CD14-positive monocyte (primary cell): ENCODE measurements at regions not wholly inside any gene's neighbourhood (a gene's known extent, or its start where the extent isn't known, plus 50 kb on each side); places are given as distances from the start of the nearest gene placed in this dataset.

ENCODE experiments used
- DNase-seq, 3 donors: peaks; one replicate each; pipeline ENCODE4 v3.0.0-alpha.2; 2011 to 2022
- H2AFZ ChIP-seq: 2 replicates; pipeline ENCODE4 v1.6.0; 2012; ENCODE audit warnings: mild to moderate bottlenecking, low read depth, low read length, inconsistent platforms; ENCODE audit not compliant: insufficient read depth, poor library complexity, severe bottlenecking
- H3K27ac ChIP-seq, 2 donors: 1 replicate in 1 of 2; 2 replicates in 1 of 2; pipeline ENCODE4 v1.5.1; 2012 to 2013; ENCODE audit warnings: low read length in 2 of 2, control low read depth in 1 of 2, inconsistent platforms in 1 of 2, low read depth in 1 of 2, mild to moderate bottlenecking in 1 of 2
- H3K27me3 ChIP-seq, 2 donors: one replicate each; pipeline versions ENCODE4 v1.6.0 to v1.6.1; 2011 to 2013; ENCODE audit warnings: low read length in 2 of 2; ENCODE audit not compliant: control insufficient read depth in 2 of 2, insufficient read depth in 2 of 2
- H3K36me3 ChIP-seq, 2 donors: replicated peaks in 1 of 2; 1 replicate in 1 of 2; 2 replicates in 1 of 2; pipeline versions ENCODE4 v1.5.1 to v1.6.1; 2012 to 2013; ENCODE audit warnings: low read length in 2 of 2, control low read depth in 1 of 2, inconsistent platforms in 1 of 2, mild to moderate bottlenecking in 1 of 2; ENCODE audit not compliant: insufficient read depth in 2 of 2, control insufficient read depth in 1 of 2
- H3K4me1 ChIP-seq, 2 donors: 1 replicate in 1 of 2; 2 replicates in 1 of 2; pipeline versions ENCODE4 v1.5.1 to v1.6.1; 2012 to 2013; ENCODE audit warnings: low read length in 2 of 2, control low read depth in 1 of 2, inconsistent platforms in 1 of 2, mild to moderate bottlenecking in 1 of 2, moderate library complexity in 1 of 2; ENCODE audit not compliant: insufficient read depth in 2 of 2, control insufficient read depth in 1 of 2
- H3K4me2 ChIP-seq: replicated peaks from 2 replicates; pipeline ENCODE3; 2012; ENCODE audit warnings: low read length, moderate library complexity, mild to moderate bottlenecking; ENCODE audit not compliant: poor library complexity, severe bottlenecking; ENCODE audit errors: extremely low read depth
- H3K4me3 ChIP-seq, 3 experiments: fragments of 200-600 bp in 1 of 3; sonication (generic) in 1 of 3; replicated peaks in 1 of 3; 1 replicate in 2 of 3; 2 replicates in 1 of 3; pipeline ENCODE4 v1.5.1; 2011 to 2013; ENCODE audit warnings: low read length in 3 of 3, mild to moderate bottlenecking in 3 of 3, control low read depth in 2 of 3, low read depth in 2 of 3, inconsistent platforms in 1 of 3, moderate library complexity in 1 of 3
- H3K79me2 ChIP-seq: 2 replicates; pipeline ENCODE4 v1.6.0; 2012; ENCODE audit warnings: mild to moderate bottlenecking, control low read depth, inconsistent platforms, low read length, moderate library complexity; ENCODE audit not compliant: insufficient read depth
- H3K9ac ChIP-seq: 2 replicates; pipeline ENCODE4 v1.6.0; 2017; ENCODE audit warnings: low read length, mild to moderate bottlenecking; ENCODE audit not compliant: insufficient read depth, poor library complexity, severe bottlenecking
- H3K9me3 ChIP-seq, 2 donors: replicated peaks in 1 of 2; 1 replicate in 1 of 2; 2 replicates in 1 of 2; pipeline versions ENCODE4 v1.5.1 to v1.6.1; 2012 to 2013; ENCODE audit warnings: low read length in 2 of 2, control low read depth in 1 of 2; ENCODE audit not compliant: control insufficient read depth in 1 of 2, insufficient read depth in 1 of 2
- H4K20me1 ChIP-seq: 2 replicates; pipeline ENCODE4 v1.6.0; 2012; ENCODE audit warnings: mild to moderate bottlenecking, low read length, control low read depth, moderate library complexity; ENCODE audit not compliant: insufficient read depth
- H3K27ac Mint-ChIP-seq, 7 donors: one replicate each; pipeline ENCODE4 v1.8.0; 2020; ENCODE audit warnings: mild to moderate bottlenecking in 7 of 7, mixed read lengths in 7 of 7, moderate library complexity in 6 of 7, inconsistent platforms in 2 of 7
- H3K27me3 Mint-ChIP-seq, 3 donors: one replicate each; pipeline ENCODE4 v1.8.0; 2021 to 2022; ENCODE audit warnings: low read depth in 3 of 3, mild to moderate bottlenecking in 3 of 3, mixed read lengths in 3 of 3, moderate library complexity in 3 of 3, inconsistent platforms in 1 of 3
- H3K36me3 Mint-ChIP-seq, 2 donors: one replicate each; pipeline ENCODE4 v1.8.0; 2020; ENCODE audit warnings: mixed read lengths in 2 of 2, inconsistent platforms in 1 of 2, mild to moderate bottlenecking in 1 of 2
- H3K4me1 Mint-ChIP-seq: one replicate; pipeline ENCODE4 v1.8.0; 2020; ENCODE audit warnings: mild to moderate bottlenecking, mixed read lengths
- H3K4me3 Mint-ChIP-seq, 2 donors: one replicate each; pipeline ENCODE4 v1.8.0; 2020; ENCODE audit warnings: mild to moderate bottlenecking in 2 of 2, mixed read lengths in 2 of 2, moderate library complexity in 1 of 2
- H3K9me3 Mint-ChIP-seq, 7 donors: one replicate each; pipeline ENCODE4 v1.8.0; 2020 to 2022; ENCODE audit warnings: mixed read lengths in 7 of 7, mild to moderate bottlenecking in 6 of 7, moderate library complexity in 6 of 7, inconsistent platforms in 2 of 7
- WGBS: methylation state at CpG from one replicate; pipeline ENCODE4 v1.1.5; 2013; ENCODE audit warnings: missing lambda C conversion rate; ENCODE audit not compliant: insufficient coverage; 5-methylcytosine and 5-hydroxymethylcytosine counted together
- intact Hi-C, 2 donors: fragments of 100-400 bp; cut with micrococcal nuclease; formaldehyde crosslinking; loops; one replicate each; pipeline versions ENCODE4 v1.15.0 to v1.15.1; 2023
- TF ChIP-seq, protein P1 (sequence below): fragments of 200-600 bp; IDR thresholded peaks from one replicate; pipeline ENCODE4 v1.8.0; 2022; ENCODE audit warnings: antibody characterized with exemption, mild to moderate bottlenecking

DNA sequence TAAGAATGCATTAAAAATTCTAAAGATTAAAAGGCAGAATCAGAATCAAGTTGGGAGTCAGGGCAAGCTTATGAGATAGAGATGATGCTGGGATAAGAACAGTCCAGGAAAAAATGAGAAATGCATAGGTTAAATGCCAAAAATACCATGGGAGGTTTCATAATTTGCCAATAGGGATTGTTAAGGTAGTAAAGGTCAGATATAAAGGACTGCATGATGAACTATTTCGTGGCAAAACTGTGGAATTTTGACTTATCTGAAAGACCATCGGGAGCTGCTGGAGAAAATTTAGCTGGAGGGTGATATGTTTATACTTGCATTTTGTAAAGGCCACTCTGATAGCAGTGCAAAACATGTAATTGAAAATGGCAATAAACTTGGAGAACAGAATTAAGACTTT lies 1872.8 kb upstream of the ACO1 start:
- H3K36me3 Mint-ChIP-seq = no peaks in the 10 kb centered on the region
- intact Hi-C loops = no loop called here
- Histone ChIP-seq H3K36me3 (no peaks in the 10 kb centered on the region), H3K27ac (no peak overlapping the region), H3K9ac (no peak overlapping the region), H3K27me3 (no peaks in the 10 kb centered on the region), H3K79me2 (no peaks in the 10 kb centered on the region), H3K4me3 (no peak overlapping the region), H3K4me2 (no peak overlapping the region), H3K9me3 (peaks cover 0 to 4% of the 10 kb centered on the region in 2 donors), H4K20me1 (no peaks in the 10 kb centered on the region), H3K4me1 (no peaks in the 10 kb centered on the region), H2AFZ (no peak overlapping the region)
- no peaks in the 10 kb centered on the region for H3K4me1 Mint-ChIP-seq
- no peak overlapping the region for H3K27ac Mint-ChIP-seq
- 57% methylated on average over 1 of the region's 2 CpGs for WGBS
- DNase-seq = no peak
- H3K27me3 Mint-ChIP-seq = no peaks in the 10 kb centered on the region
- peaks cover 0 to 2% (median 0%) of the 10 kb centered on the region in 7 donors for H3K9me3 Mint-ChIP-seq
- no peak overlapping the region for H3K4me3 Mint-ChIP-seq
- TF ChIP-seq, protein P1, sequence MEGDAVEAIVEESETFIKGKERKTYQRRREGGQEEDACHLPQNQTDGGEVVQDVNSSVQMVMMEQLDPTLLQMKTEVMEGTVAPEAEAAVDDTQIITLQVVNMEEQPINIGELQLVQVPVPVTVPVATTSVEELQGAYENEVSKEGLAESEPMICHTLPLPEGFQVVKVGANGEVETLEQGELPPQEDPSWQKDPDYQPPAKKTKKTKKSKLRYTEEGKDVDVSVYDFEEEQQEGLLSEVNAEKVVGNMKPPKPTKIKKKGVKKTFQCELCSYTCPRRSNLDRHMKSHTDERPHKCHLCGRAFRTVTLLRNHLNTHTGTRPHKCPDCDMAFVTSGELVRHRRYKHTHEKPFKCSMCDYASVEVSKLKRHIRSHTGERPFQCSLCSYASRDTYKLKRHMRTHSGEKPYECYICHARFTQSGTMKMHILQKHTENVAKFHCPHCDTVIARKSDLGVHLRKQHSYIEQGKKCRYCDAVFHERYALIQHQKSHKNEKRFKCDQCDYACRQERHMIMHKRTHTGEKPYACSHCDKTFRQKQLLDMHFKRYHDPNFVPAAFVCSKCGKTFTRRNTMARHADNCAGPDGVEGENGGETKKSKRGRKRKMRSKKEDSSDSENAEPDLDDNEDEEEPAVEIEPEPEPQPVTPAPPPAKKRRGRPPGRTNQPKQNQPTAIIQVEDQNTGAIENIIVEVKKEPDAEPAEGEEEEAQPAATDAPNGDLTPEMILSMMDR = no peak

DNA sequence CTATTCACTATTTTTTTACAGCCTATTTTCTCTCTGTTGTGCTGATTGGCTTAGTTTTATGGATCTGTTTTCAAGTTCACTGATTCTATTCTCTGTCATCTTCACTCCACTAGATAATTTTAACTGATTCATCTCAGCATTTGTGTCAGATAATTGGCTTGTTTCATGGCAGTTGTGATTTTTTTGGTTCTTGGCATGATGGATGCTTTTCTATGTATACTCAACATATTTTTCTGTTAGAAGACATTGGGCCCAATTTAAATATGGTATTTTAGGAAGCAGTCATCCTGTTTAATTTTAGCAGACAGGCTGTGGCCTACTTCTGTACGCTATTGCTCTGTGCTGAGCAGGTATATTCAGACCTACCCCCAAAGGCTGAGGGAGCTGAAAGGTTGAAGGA lies 1865.3 kb upstream of the ACO1 start:
- Mint-ChIP-seq H3K9me3 (peaks cover 0 to 7% (median 4%) of the 10 kb centered on the region in 7 donors), H3K4me3 (no peak overlapping the region), H3K4me1 (no peaks in the 10 kb centered on the region), H3K36me3 (no peaks in the 10 kb centered on the region), H3K27me3 (no peaks in the 10 kb centered on the region), H3K27ac (no peak overlapping the region)
- H3K27me3 ChIP-seq = no peaks in the 10 kb centered on the region
- intact Hi-C loops = no loop called here
- WGBS = no CpG with 5 or more reads among the region's 1 CpG
- H3K4me1 ChIP-seq = no peaks in the 10 kb centered on the region
- H3K4me3 ChIP-seq = no peak overlapping the region
- H3K4me2 ChIP-seq = no peak overlapping the region
- no peaks in the 10 kb centered on the region for H3K36me3 ChIP-seq
- no peak for DNase-seq
- H3K9me3 ChIP-seq = peaks cover 0 to 8% of the 10 kb centered on the region in 2 donors
- H4K20me1 ChIP-seq = no peaks in the 10 kb centered on the region
- no peak overlapping the region for H2AFZ ChIP-seq
- no peak overlapping the region for H3K9ac ChIP-seq
- H3K79me2 ChIP-seq = no peaks in the 10 kb centered on the region
- TF ChIP-seq, protein P1 = no peak
- no peak overlapping the region for H3K27ac ChIP-seq
